Chondrocyte (in vitro differentiated cells): ENCODE measurements at regions not wholly inside any gene's neighbourhood (a gene's known extent, or its start where the extent isn't known, plus 50 kb on each side); places are given as distances from the start of the nearest gene placed in this dataset.

ENCODE experiments used
- DNase-seq: peaks from one replicate; pipeline ENCODE4 v3.0.0; 2021; ENCODE audit warnings: mixed read lengths, low spot score
- H3K27ac Mint-ChIP-seq: one replicate; pipeline ENCODE4 v1.8.0; 2021; ENCODE audit warnings: mild to moderate bottlenecking, moderate library complexity, mixed read lengths; ENCODE audit not compliant: unreplicated experiment
- H3K27me3 Mint-ChIP-seq: 2 replicates; pipeline ENCODE4 v1.8.0; 2021; ENCODE audit warnings: low read depth, mixed read lengths
- H3K36me3 Mint-ChIP-seq: 2 replicates; pipeline ENCODE4 v1.8.0; 2021; ENCODE audit warnings: low read depth, mixed read lengths
- H3K4me1 Mint-ChIP-seq: 2 replicates; pipeline ENCODE4 v1.8.0; 2021; ENCODE audit warnings: low read depth, mild to moderate bottlenecking, mixed read lengths
- H3K4me3 Mint-ChIP-seq: one replicate; pipeline ENCODE4 v1.8.0; 2021; ENCODE audit warnings: mild to moderate bottlenecking, moderate library complexity, mixed read lengths; ENCODE audit not compliant: unreplicated experiment
- H3K9me3 Mint-ChIP-seq: 2 replicates; pipeline ENCODE4 v1.8.0; 2021; ENCODE audit warnings: low read depth, mixed read lengths
- TF ChIP-seq, protein P1 (sequence below): fragments of 200-600 bp; sonication (generic); IDR thresholded peaks from 2 replicates; pipeline ENCODE4 v1.5.0; 2021; ENCODE audit warnings: antibody characterized with exemption, mild to moderate bottlenecking, moderate library complexity

DNA sequence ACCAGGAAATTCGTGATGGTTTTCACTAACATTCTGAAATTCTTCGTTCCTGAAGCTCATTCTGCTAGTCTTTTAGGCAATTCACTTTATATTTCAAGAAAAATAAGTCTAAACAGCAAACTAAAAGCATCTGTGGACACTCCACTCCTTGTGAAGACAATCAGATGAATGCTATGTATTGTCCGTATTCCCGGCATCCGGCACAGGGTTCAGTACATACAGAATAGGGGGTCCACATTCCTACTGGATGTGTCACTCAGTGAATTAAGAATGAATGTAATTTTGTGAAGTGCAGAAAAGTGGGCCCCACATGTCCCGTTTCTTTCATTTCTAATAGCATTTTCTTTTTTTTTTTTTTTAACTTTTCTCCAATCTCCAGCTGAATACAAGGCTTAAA lies 241.3 kb downstream of the GRIN2B start:
- TF ChIP-seq, protein P1, sequence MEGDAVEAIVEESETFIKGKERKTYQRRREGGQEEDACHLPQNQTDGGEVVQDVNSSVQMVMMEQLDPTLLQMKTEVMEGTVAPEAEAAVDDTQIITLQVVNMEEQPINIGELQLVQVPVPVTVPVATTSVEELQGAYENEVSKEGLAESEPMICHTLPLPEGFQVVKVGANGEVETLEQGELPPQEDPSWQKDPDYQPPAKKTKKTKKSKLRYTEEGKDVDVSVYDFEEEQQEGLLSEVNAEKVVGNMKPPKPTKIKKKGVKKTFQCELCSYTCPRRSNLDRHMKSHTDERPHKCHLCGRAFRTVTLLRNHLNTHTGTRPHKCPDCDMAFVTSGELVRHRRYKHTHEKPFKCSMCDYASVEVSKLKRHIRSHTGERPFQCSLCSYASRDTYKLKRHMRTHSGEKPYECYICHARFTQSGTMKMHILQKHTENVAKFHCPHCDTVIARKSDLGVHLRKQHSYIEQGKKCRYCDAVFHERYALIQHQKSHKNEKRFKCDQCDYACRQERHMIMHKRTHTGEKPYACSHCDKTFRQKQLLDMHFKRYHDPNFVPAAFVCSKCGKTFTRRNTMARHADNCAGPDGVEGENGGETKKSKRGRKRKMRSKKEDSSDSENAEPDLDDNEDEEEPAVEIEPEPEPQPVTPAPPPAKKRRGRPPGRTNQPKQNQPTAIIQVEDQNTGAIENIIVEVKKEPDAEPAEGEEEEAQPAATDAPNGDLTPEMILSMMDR, result no peak
- peaks cover 3% of the 10 kb centered on the region for H3K4me1 Mint-ChIP-seq
- peaks cover 22% of the 10 kb centered on the region for H3K27me3 Mint-ChIP-seq
- H3K36me3 Mint-ChIP-seq, result no peaks in the 10 kb centered on the region
- no peaks in the 10 kb centered on the region for H3K9me3 Mint-ChIP-seq
- no peak for DNase-seq
- H3K4me3 Mint-ChIP-seq, result no peak overlapping the region
- no peak overlapping the region for H3K27ac Mint-ChIP-seq

DNA sequence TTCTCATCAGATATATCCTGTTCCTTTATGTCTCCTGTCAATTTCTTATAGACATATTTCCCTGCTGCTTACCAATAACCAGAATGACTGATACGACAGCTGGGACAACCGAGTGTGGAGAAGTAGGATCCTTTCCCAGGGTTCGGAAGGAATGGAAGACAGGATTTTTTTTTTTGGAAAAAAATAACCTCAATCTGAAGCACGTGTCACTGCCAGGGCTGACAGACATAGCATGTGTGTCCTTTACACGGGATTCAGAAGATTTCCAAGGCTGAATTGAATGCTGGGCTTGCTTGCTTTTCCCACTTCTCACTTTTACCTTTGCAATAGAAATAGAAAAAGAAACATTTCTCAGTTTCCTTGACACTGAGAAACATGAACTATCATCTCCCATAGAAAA lies 245.7 kb downstream of the GRIN2B start:
- no peaks in the 10 kb centered on the region for H3K36me3 Mint-ChIP-seq
- DNase-seq, result no peak
- TF ChIP-seq, protein P1, result no peak
- no peak overlapping the region for H3K27ac Mint-ChIP-seq
- H3K27me3 Mint-ChIP-seq, result peaks cover 10% of the 10 kb centered on the region
- H3K4me1 Mint-ChIP-seq, result peaks cover 3% of the 10 kb centered on the region
- H3K4me3 Mint-ChIP-seq, result no peak overlapping the region
- H3K9me3 Mint-ChIP-seq, result no peaks in the 10 kb centered on the region

DNA sequence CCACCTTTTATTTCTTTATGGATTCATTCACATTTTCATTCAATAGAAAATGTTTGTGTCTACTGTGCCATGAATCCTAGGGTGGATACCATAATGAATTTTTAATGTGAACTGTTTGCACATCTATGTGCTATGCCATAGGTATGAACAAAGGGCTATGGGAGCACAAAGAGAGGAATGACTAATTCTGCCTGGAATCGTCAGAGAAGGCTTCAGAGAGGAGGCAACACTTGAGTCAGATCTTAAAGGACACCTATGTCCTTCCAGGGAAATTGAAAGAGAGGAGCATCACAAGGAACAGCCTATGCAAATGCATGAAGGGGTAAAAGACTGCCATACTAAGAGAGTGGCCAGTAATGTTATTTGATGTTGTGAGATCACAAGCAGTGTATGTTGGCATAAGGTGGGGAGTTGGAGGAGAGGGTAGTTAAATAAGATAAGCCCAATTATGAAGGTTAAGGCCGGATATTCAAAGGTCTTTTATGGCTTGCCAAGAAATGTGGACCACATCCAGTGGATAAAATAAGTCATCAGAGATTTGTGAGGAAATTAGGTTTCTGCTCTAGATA lies 246.7 kb downstream of the GRIN2B start:
- H3K36me3 Mint-ChIP-seq, result no peaks in the 10 kb centered on the region
- no peaks in the 10 kb centered on the region for H3K9me3 Mint-ChIP-seq
- TF ChIP-seq, protein P1, result no peak
- no peak overlapping the region for H3K27ac Mint-ChIP-seq
- H3K4me3 Mint-ChIP-seq, result no peak overlapping the region
- H3K27me3 Mint-ChIP-seq, result peaks cover 9% of the 10 kb centered on the region
- H3K4me1 Mint-ChIP-seq, result peaks cover 2% of the 10 kb centered on the region
- DNase-seq, result no peak

DNA sequence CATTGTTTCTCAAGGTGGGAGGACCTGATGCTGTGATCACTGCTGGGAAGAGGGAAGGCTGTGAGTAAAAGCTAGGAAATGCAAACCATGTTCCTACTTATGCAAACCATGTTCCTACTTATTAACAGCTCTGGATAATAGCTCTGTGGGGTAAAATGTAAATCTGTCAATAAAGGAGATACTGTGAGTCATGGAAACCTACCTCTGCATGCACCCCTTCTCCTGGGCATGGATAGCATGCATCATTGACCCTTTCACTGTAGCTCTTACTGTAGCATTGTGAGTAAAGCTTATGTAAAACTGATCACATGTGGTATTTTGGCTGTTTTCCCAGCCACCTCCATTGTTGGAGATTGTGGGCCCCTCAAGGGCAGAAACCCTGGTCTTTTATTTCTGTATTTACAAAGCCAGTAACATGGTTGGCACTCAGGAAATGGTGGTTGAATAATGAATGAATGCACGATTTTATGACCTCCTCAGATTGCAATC lies 253.7 kb downstream of the GRIN2B start:
- Mint-ChIP-seq H3K36me3 (no peaks in the 10 kb centered on the region), H3K4me3 (no peak overlapping the region), H3K27me3 (peaks cover 2% of the 10 kb centered on the region), H3K4me1 (no peaks in the 10 kb centered on the region), H3K9me3 (no peaks in the 10 kb centered on the region), H3K27ac (no peak overlapping the region)
- no peak for DNase-seq
- TF ChIP-seq, protein P1, result no peak

DNA sequence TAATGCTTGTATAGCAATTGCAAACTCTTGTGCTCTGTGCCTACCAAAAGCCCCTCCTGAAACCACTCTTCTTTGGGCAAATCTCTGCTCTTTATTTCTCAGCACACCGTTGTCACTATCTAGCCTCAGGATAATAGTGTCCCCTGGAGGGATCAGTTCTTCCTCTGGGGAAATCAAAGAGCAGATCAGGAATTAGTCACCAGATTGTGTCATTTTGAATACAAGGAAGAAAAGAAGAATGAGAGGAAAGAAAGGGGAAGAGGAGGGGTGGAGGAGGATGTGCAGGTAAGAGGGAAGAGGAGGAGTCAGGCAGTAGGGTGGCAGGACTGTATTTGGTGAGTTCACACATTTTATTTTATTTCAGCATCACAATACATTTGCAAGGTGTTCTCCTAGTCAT lies 256.4 kb downstream of the GRIN2B start:
- no peaks in the 10 kb centered on the region for H3K9me3 Mint-ChIP-seq
- H3K4me3 Mint-ChIP-seq, result no peak overlapping the region
- no peak for DNase-seq
- H3K27ac Mint-ChIP-seq, result no peak overlapping the region
- no peaks in the 10 kb centered on the region for H3K36me3 Mint-ChIP-seq
- TF ChIP-seq, protein P1, result no peak
- H3K27me3 Mint-ChIP-seq, result peaks cover 10% of the 10 kb centered on the region
- H3K4me1 Mint-ChIP-seq, result no peaks in the 10 kb centered on the region
